HG03439 (cell line): ENCODE measurements at regions not wholly inside any gene's neighbourhood (a gene's known extent, or its start where the extent isn't known, plus 50 kb on each side); places are given as distances from the start of the nearest gene placed in this dataset.
"Not testable (repeated sequence)": the region's sequence is repeated elsewhere in the genome, so short reads cannot be mapped to it uniquely, and the experiment has no call there.

Experiments used
- ATAC-seq: cut with Tn5 transposase; IDR thresholded peaks from one replicate; pipeline ENCODE4 v1.9.1; 2021; ENCODE audit warnings: mild to moderate bottlenecking, moderate library complexity; ENCODE audit not compliant: unreplicated experiment

- no peak for ATAC-seq
Observed at GRCh38 chr9:106773750-106774149, 89.2 kb upstream of the ZNF462 start.

GRCh38 chr9:106775960-106776359 lies 87.0 kb upstream of the ZNF462 start:
- no peak for ATAC-seq

GRCh38 chr9:106779796-106780195 lies 83.2 kb upstream of the ZNF462 start:
- no peak for ATAC-seq

GRCh38 chr9:106783121-106783520 lies 79.8 kb upstream of the ZNF462 start:
- ATAC-seq, result no peak

GRCh38 chr9:106784076-106784475 lies 78.9 kb upstream of the ZNF462 start:
- no peak for ATAC-seq

GRCh38 chr9:106785200-106785599 lies 77.8 kb upstream of the ZNF462 start:
- no peak for ATAC-seq

- not testable (repeated sequence) for ATAC-seq
Observed at GRCh38 chr9:106788021-106788420, 74.9 kb upstream of the ZNF462 start.

- no peak for ATAC-seq
Observed at GRCh38 chr9:106795031-106795430, 67.9 kb upstream of the ZNF462 start.

- no peak for ATAC-seq
Observed at GRCh38 chr9:106796771-106797170, 66.2 kb upstream of the ZNF462 start.

- ATAC-seq, result no peak
Observed at GRCh38 chr9:106797299-106797698, 65.7 kb upstream of the ZNF462 start.

- ATAC-seq, result no peak
Observed at GRCh38 chr9:106798016-106798799, 64.8 kb upstream of the ZNF462 start.

GRCh38 chr9:106799152-106799551 lies 63.8 kb upstream of the ZNF462 start:
- ATAC-seq, result no peak

- no peak for ATAC-seq
Observed at GRCh38 chr9:106800701-106801270, 62.2 kb upstream of the ZNF462 start.

- no peak for ATAC-seq
Observed at GRCh38 chr9:106801816-106802215, 61.1 kb upstream of the ZNF462 start.
